CD4-positive, alpha-beta T cell treated with Interleukin-6 for 4 hours (primary cell): ENCODE measurements at regions not wholly inside any gene's neighbourhood (a gene's known extent, or its start where the extent isn't known, plus 50 kb on each side); places are given as distances from the start of the nearest gene placed in this dataset.

Experiments used
- DNase-seq: peaks from one replicate; pipeline ENCODE4 v3.0.0-alpha.2; 2020; ENCODE audit warnings: mixed read lengths

- DNase-seq: no peak
Measured at GRCh38 chr15:81471151-81471550, 97.1 kb upstream of the TMC3 start.

DNA sequence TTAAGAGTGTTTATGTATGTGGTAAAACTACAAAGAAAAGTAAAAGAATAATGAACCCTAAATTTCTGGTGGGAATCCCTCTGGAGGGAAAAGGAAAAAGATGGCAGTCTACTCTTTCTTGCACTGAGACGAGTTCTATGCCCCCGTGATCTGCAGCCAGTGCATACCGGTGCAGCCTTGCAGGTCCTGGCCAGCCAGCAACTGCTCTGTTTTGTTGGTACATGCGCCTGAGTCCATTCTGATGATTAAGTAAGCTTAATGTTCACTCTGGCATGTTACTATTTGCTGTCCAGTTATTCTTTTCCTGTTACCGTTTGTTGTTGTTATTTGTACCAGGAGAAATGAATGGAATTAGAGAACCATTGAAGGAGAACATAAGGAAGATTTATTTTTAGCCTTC is 95.1 kb upstream of the TMC3 start:
- DNase-seq: no peak

- DNase-seq: no peak
Measured at GRCh38 chr15:81466741-81467140, 92.7 kb upstream of the TMC3 start.

DNA sequence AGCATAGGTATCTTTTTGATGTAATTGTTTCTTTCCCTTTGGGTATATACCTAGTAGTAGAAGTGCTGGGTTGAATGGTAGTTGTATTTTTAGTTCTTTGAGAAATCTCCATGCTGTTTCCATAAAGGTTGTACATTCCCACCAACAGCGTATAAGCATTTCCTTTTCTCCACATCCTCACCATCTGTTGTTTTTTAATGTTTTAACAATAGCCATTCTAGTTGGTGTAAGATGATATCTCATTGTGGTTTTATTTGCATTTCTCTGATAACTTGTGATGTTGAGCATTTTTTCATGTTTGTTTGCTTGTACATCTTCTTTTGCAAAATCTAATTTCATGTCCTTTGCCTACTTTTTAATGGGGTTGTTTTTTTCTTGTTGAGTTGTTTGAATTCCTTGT is 80.0 kb upstream of the TMC3 start:
- no peak for DNase-seq

- no peak for DNase-seq
Measured at GRCh38 chr15:81450721-81451120, 76.7 kb upstream of the TMC3 start.

DNA sequence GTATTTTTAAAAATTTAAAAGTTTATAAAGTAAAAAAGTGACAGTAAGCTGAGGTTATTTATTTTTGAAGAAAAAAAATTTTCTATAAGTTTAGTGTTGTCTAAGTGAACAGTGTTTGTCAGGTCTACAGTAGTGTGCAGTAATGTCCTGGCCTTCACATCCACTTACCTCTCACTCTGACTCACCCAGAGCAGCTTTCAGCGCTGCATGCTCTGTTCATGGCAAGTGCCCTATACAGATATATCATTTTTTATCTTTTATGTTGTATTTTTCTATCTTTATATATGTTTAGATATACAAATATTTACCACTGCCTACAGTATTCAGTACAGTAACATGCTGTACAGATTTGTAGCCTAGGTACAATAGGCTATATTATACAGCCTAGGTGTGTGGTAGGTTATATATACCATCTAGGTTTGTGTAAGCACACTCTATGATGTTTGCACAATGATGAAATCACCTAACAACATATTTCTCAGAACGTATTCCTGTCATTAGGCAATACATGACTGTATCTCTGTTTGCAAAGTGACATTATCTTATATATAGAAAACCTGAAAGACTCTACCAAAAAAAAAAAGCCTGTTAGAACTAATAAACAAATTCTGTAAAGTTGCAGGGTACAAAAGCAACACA is 75.9 kb upstream of the TMC3 start:
- DNase-seq: no peak

- DNase-seq: no peak
Measured at GRCh38 chr15:81443040-81443820, 69.2 kb upstream of the TMC3 start.

DNA sequence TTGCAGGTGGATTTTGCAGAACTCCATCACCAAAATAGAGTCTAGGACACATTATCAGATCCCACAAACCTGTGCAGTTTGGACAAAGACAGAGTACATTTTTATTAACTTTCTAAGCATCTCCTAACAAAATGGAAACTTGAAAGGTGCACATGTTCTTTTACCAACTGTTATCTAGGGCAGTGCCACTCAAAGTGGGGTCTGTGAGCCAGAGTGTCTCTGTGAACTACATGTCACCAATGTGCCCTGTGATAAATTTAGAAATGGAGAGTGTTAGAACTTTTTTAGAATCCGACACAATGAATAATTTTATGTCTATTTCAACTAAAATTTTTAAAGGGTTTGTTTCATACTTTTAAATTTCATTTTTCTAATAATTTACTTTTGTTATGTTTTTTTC is 68.4 kb upstream of the TMC3 start:
- DNase-seq: no peak

- DNase-seq: no peak
Measured at GRCh38 chr15:81434851-81435250, 60.8 kb upstream of the TMC3 start.

GRCh38 chr15:81433462-81433861 is 59.4 kb upstream of the TMC3 start:
- no peak for DNase-seq

GRCh38 chr15:81432179-81432578 is 58.2 kb upstream of the TMC3 start:
- DNase-seq: no peak

GRCh38 chr15:81427176-81427575 is 53.2 kb upstream of the TMC3 start:
- DNase-seq: no peak

- DNase-seq: no peak
Measured at GRCh38 chr15:81425905-81426304, 51.9 kb upstream of the TMC3 start.
